NB4 (cell line): ENCODE measurements at regions not wholly inside any gene's neighbourhood (a gene's known extent, or its start where the extent isn't known, plus 50 kb on each side); places are given as distances from the start of the nearest gene placed in this dataset.

Source experiments
- CTCF ChIP-seq: IDR thresholded peaks from one replicate; pipeline ENCODE4 v1.5.1; 2012; ENCODE audit warnings: low read depth, low read length
- MAX ChIP-seq: IDR thresholded peaks from 2 replicates; pipeline ENCODE4 v1.6.1; 2011; ENCODE audit warnings: low read depth, low read length
- MYC ChIP-seq: IDR thresholded peaks from 2 replicates; pipeline ENCODE4 v1.6.1; 2011; ENCODE audit warnings: low read depth, low read length

GRCh38 chr13:61146571-61146970 is 269.1 kb downstream of the PCDH20 start:
- TF ChIP-seq CTCF (no peak), MYC (no peak), MAX (no peak)
